Suprapubic skin (tissue), 3 donors: ENCODE measurements at regions not wholly inside any gene's neighbourhood (a gene's known extent, or its start where the extent isn't known, plus 50 kb on each side); places are given as distances from the start of the nearest gene placed in this dataset.

Experiments
- CTCF ChIP-seq, 2 donors: fragments of 200-600 bp in 1 of 2; fragments of 450-650 bp in 1 of 2; sonication (generic) in 1 of 2; IDR thresholded peaks; one replicate each; pipeline ENCODE4 v1.5.1; 2016 to 2019; ENCODE audit warnings: antibody characterized with exemption in 2 of 2, mild to moderate bottlenecking in 1 of 2, moderate library complexity in 1 of 2
- EP300 ChIP-seq: sonication (generic); formaldehyde crosslinking; IDR thresholded peaks from one replicate; pipeline ENCODE4 v1.6.1; 2017; ENCODE audit warnings: antibody characterized with exemption

- TF ChIP-seq EP300 = no peak
- TF ChIP-seq CTCF (IDR thresholded peaks at IDR 0.05) = no peak
Measured at GRCh38 chr14:51544901-51545300, 106.8 kb upstream of the FRMD6 start.
